ENCODE measurements at regions not wholly inside any gene's neighbourhood (a gene's known extent, or its start where the extent isn't known, plus 50 kb on each side); places are given as distances from the start of the nearest gene placed in this dataset.

DNA sequence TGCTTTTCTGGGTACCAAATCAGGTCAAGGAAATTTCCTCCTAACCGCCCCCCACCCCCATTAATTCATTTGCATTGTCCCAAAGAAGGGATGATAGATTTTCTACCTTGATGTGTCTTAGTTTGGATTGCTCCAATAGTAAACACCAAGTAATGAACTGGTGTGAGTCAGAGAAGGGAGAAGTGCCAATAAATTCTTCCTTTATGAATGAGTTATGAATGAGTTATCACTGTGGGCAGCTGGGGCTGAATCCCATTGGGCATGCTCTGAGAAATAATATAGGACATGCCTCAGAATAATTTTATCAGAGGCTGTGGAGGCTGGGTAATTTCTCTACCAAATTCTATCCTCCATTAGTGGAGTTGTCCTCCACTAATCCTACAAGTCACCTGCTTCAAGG lies 277.9 kb upstream of the FLRT2 start:
- no peak for TF ChIP-seq POLR2AphosphoS5 (IDR thresholded peaks at IDR 0.05)
- TF ChIP-seq POLR2A (IDR thresholded peaks at IDR 0.05), result no peak

Data from upper lobe of left lung (tissue), 4 donors.